ENCODE measurements at regions not wholly inside any gene's neighbourhood (a gene's known extent, or its start where the extent isn't known, plus 50 kb on each side); places are given as distances from the start of the nearest gene placed in this dataset.
"Not testable (repeated sequence)": the region's sequence is repeated elsewhere in the genome, so short reads cannot be mapped to it uniquely, and the experiment has no call there.

DNA sequence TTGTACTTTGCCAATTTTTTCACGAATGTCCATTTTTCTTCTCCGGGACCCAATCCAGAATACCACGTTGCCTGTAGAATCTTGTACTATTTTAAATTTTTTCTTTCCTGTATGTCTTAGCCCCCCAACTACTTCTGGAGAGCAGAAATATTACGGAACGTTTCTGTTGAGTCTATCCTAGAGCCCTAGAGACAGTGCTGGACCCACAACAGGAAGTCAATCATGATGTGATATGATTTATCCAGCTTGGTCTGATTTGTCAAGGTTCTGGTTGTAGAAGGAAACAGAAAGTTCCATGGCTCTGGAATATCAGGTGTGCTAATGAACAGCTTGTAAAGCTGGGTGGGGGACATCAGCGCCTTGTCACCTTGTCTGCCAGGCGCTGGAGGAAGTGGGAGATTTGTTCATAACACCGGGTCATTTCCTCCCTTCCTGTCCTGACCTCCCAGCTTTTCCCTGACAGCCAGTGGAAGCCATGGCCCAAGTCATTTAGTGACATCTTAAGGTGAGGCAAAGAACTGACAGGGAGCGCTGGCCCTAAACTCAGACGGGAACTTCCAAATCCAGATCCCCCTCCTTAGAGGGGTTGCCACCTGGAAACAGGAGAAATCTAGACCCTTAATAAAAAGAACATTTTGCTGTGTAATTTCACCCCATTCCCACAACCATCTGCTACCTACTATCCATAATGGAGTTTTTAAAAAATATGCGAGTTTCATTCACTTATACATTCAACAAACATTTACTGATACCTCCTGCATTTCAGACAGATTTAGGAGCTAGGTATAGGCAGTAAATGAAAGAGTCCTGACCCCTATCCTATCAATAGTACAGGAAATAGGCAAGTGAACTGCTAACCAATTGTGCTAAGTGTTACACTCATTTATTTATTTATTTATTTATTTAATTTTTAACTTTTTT, 130.5 kb downstream of the ZFP64 start:
- ATAC-seq (peak; percentile 82), DNase-seq (ENCODE audit: low read depth, low spot score) (peak; percentile 28)
- ChIA-PET POLR2A (no interaction called here), CTCF (interaction anchor here (0.8 to 1.2 kb wide), 2 partner anchors 251 to 360 kb away, joined by 3 read pairs; no protein-coding TSS in a partner anchor)
- H3K36me3 ChIP-seq (ENCODE audit: control insufficient read depth, insufficient read depth, low read length) = no peaks in the 10 kb centered on the region
- H3K27ac ChIP-seq (ENCODE audit: low read length) = peak overlapping the region; percentile 12; the same call in 1 of the 2 replicates
- no peak overlapping the region for H3K4me3 ChIP-seq (ENCODE audit: low read depth in 2 of 2, low read length in 2 of 2)
- TF ChIP-seq POLR2AphosphoS5 (IDR thresholded peaks at IDR 0.05; ENCODE audit: low read depth, low read length) = no peak
- TF ChIP-seq, protein P1, sequence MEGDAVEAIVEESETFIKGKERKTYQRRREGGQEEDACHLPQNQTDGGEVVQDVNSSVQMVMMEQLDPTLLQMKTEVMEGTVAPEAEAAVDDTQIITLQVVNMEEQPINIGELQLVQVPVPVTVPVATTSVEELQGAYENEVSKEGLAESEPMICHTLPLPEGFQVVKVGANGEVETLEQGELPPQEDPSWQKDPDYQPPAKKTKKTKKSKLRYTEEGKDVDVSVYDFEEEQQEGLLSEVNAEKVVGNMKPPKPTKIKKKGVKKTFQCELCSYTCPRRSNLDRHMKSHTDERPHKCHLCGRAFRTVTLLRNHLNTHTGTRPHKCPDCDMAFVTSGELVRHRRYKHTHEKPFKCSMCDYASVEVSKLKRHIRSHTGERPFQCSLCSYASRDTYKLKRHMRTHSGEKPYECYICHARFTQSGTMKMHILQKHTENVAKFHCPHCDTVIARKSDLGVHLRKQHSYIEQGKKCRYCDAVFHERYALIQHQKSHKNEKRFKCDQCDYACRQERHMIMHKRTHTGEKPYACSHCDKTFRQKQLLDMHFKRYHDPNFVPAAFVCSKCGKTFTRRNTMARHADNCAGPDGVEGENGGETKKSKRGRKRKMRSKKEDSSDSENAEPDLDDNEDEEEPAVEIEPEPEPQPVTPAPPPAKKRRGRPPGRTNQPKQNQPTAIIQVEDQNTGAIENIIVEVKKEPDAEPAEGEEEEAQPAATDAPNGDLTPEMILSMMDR (IDR thresholded peaks at IDR 0.05) = peak; percentile 87
- no TSS peak for BruUV-seq (replicated peaks)
- H3K9me3 ChIP-seq (ENCODE audit: control insufficient read depth, insufficient read depth, low read depth, low read length) = 0 out of 2 replicates have a peak, but pooled peaks cover 6% of the 10 kb centered on the region
- H3K4me1 ChIP-seq (ENCODE audit: control insufficient read depth, insufficient read depth, low read length) = peaks cover 3% of the 10 kb centered on the region; the same call in 1 of the 2 replicates
- in situ Hi-C loops (cut with HindIII; ENCODE audit: low pct_unique_long_range_greater_than_20kb, low sequenced_read_pairs) = no loop called here
- H3K27me3 ChIP-seq (ENCODE audit: control insufficient read depth, insufficient read depth, low read length) = no peaks in the 10 kb centered on the region
- intact Hi-C loops (cut with micrococcal nuclease; ENCODE audit: unreplicated experiment) = loop anchor here (5.0 kb wide), 1 partner anchor 259 kb away; the partner anchor contains the start of gene SALL4

DNA sequence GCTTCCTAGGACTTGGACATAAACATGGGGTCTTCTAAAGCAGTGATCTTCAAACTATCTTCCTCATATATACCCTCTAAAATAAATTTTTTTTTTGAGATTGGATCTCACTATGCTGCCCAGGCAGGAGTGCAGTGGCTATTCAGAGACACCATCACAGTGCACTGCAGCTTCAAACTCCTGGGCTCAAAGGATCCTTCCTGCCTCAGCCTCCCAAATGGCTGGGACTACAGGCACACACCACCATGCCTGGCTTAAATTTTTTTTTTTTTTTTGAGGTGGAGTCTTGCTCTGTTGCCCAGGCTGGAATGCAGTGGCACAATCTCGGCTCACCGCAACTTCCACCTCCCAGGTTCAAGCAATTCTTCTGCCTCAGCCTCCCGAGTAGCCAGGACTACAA, 134.4 kb downstream of the ZFP64 start:
- intact Hi-C loops (cut with micrococcal nuclease; ENCODE audit: unreplicated experiment); in situ Hi-C loops (cut with HindIII; ENCODE audit: low pct_unique_long_range_greater_than_20kb, low sequenced_read_pairs); H3K4me3 ChIP-seq (ENCODE audit: low read depth in 2 of 2, low read length in 2 of 2); H3K9me3 ChIP-seq (ENCODE audit: control insufficient read depth, insufficient read depth, low read depth, low read length); H3K4me1 ChIP-seq (ENCODE audit: control insufficient read depth, insufficient read depth, low read length); POLR2A ChIA-PET; H3K36me3 ChIP-seq (ENCODE audit: control insufficient read depth, insufficient read depth, low read length); H3K27ac ChIP-seq (ENCODE audit: low read length); BruUV-seq (replicated peaks); H3K27me3 ChIP-seq (ENCODE audit: control insufficient read depth, insufficient read depth, low read length); CTCF ChIA-PET; DNase-seq (ENCODE audit: low read depth, low spot score); ATAC-seq: not testable (repeated sequence)

DNA sequence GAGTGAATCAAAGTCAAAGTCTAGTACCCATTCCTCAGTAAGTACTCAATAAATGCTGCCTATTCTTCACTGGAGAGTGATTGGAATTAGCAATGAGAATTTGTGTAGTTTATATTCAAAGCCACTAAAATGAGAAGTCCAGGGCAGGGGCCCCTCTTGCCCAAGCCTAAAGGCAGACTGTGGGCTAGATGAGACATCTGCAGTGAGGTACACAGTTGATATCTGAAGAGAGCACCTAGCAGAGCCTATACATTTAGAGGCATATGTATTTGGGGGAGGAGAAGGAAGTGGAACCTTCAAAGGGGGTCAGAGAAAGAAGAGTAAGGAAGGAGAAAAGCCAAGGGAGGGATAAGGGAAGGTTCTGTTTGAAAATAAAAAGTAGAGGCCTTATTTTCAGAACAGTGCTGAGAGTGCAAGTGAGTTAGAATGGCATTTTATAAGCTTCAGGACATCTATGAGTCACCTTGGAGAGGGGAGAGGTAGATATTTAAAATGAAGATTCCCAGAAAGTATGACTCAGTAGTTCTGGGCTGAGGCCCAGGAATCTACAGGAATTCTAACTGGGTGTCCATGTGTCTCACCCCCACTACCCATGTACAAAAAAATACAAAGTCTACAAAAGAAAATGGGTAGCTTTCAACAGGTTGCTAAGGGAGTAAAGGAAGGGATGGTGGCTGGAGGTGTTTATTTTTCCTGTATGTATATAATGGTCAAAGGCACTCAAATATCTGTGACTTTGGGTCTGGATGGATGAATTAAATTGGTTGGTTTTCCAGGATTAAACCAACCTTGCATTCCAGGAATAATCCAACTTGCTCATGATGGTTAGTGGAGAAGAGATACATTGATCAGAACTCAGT, 135.1 kb downstream of the ZFP64 start:
- in situ Hi-C loops (cut with HindIII; ENCODE audit: low pct_unique_long_range_greater_than_20kb, low sequenced_read_pairs) (no loop called here), intact Hi-C loops (cut with micrococcal nuclease; ENCODE audit: unreplicated experiment) (no loop called here)
- ATAC-seq (no peak), DNase-seq (ENCODE audit: low read depth, low spot score) (no peak)
- Histone ChIP-seq H3K27ac (ENCODE audit: low read length) (no peak overlapping the region), H3K9me3 (ENCODE audit: control insufficient read depth, insufficient read depth, low read depth, low read length) (0 out of 2 replicates have a peak, but pooled peaks cover 6% of the 10 kb centered on the region), H3K4me1 (ENCODE audit: control insufficient read depth, insufficient read depth, low read length) (peaks cover 3% of the 10 kb centered on the region; the same call in 1 of the 2 replicates), H3K4me3 (ENCODE audit: low read depth in 2 of 2, low read length in 2 of 2) (no peak overlapping the region), H3K36me3 (ENCODE audit: control insufficient read depth, insufficient read depth, low read length) (no peaks in the 10 kb centered on the region), H3K27me3 (ENCODE audit: control insufficient read depth, insufficient read depth, low read length) (no peaks in the 10 kb centered on the region)
- TF ChIP-seq, protein P1 (IDR thresholded peaks at IDR 0.05) = no peak
- ChIA-PET CTCF (no interaction called here), POLR2A (no interaction called here)
- no TSS peak for BruUV-seq (replicated peaks)
